Fibroblast of mammary gland (primary cell): ENCODE measurements at regions not wholly inside any gene's neighbourhood (a gene's known extent, or its start where the extent isn't known, plus 50 kb on each side); places are given as distances from the start of the nearest gene placed in this dataset.
"Not testable (repeated sequence)": the region's sequence is repeated elsewhere in the genome, so short reads cannot be mapped to it uniquely, and the experiment has no call there.

Experiments
- DNase-seq: peaks from one replicate; pipeline ENCODE4 v3.0.0-alpha.2; 2010; ENCODE audit warnings: low read depth
- H3K4me3 ChIP-seq: 2 replicates; pipeline ENCODE4 v1.5.1; 2011; ENCODE audit warnings: low read depth, mild to moderate bottlenecking, low read length, moderate library complexity; ENCODE audit not compliant: control insufficient read depth
- TF ChIP-seq, protein P1 (sequence below): conservative IDR thresholded peaks from 2 replicates; pipeline ENCODE4 v1.5.1; 2011; ENCODE audit warnings: low read depth, low read length, inconsistent platforms; ENCODE audit not compliant: control insufficient read depth, insufficient read depth

DNA sequence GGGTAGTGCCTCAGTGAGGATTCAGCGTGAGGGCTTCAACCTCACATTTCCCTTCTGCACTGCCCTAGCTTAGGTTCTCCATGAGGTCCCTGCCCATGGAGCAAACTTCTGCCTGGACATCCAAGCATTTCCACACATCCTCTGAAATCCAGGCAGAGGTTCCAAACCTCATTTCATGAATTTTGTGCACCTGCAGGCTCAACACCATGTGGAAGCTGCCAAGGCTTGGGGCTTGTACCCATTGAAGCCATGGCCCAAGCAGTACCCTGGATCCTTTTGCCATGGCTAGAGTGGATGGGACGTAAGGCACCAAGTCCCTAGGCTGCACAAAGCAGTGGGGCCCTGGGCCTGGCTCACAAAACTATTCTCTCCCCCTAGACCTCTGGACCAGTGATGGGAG, 877.1 kb upstream of the KLHL1 start:
- no peak for DNase-seq
- H3K4me3 ChIP-seq = no peak overlapping the region
- TF ChIP-seq, protein P1, sequence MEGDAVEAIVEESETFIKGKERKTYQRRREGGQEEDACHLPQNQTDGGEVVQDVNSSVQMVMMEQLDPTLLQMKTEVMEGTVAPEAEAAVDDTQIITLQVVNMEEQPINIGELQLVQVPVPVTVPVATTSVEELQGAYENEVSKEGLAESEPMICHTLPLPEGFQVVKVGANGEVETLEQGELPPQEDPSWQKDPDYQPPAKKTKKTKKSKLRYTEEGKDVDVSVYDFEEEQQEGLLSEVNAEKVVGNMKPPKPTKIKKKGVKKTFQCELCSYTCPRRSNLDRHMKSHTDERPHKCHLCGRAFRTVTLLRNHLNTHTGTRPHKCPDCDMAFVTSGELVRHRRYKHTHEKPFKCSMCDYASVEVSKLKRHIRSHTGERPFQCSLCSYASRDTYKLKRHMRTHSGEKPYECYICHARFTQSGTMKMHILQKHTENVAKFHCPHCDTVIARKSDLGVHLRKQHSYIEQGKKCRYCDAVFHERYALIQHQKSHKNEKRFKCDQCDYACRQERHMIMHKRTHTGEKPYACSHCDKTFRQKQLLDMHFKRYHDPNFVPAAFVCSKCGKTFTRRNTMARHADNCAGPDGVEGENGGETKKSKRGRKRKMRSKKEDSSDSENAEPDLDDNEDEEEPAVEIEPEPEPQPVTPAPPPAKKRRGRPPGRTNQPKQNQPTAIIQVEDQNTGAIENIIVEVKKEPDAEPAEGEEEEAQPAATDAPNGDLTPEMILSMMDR = no peak

GRCh38 chr13:70981219-70981618, 873.0 kb upstream of the KLHL1 start:
- not testable (repeated sequence) for DNase-seq, H3K4me3 ChIP-seq

GRCh38 chr13:70969321-70969720, 861.1 kb upstream of the KLHL1 start:
- TF ChIP-seq, protein P1 = no peak
- DNase-seq = no peak
- no peak overlapping the region for H3K4me3 ChIP-seq

GRCh38 chr13:70967564-70967963, 859.3 kb upstream of the KLHL1 start:
- TF ChIP-seq, protein P1 = no peak
- no peak for DNase-seq
- H3K4me3 ChIP-seq = no peak overlapping the region

GRCh38 chr13:70964874-70965273, 856.6 kb upstream of the KLHL1 start:
- H3K4me3 ChIP-seq = no peak overlapping the region
- TF ChIP-seq, protein P1 = no peak
- DNase-seq = no peak

DNA sequence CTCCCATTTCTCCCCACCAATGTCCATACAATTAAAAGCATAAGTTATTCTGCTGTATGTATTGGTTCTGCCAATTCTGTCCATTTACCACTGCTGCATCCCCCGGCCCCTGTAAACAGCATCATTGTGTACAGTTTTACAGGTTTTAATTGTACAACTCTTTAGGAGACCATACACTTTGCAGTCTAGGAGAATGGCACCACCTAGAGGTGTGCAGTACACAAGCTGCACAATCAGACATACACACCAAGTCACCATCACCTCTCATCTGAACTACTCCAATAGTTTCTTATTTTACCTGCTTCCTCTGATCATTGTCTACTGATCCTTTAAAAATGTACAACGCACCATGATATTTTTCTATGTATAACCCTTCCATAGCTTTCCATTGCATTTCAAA, 855.9 kb upstream of the KLHL1 start:
- DNase-seq = no peak
- TF ChIP-seq, protein P1 = no peak

GRCh38 chr13:70960841-70961443, 852.7 kb upstream of the KLHL1 start:
- TF ChIP-seq, protein P1 = peak; percentile 59
- H3K4me3 ChIP-seq = no peak overlapping the region
- DNase-seq = peak; percentile 28

More for the DNA sequence above, 855.9 kb upstream of the KLHL1 start:
- H3K4me3 ChIP-seq = no peak overlapping the region
